ENCODE measurements at regions not wholly inside any gene's neighbourhood (a gene's known extent, or its start where the extent isn't known, plus 50 kb on each side); places are given as distances from the start of the nearest gene placed in this dataset.

- DNase-seq (ENCODE audit: extremely low spot score) = no peak
- Histone ChIP-seq H3K27ac (ENCODE audit: low read depth) (no peak overlapping the region), H3K4me1 (ENCODE audit: insufficient read depth) (no peaks in the 10 kb centered on the region), H3K4me3 (ENCODE audit: low read depth, low read length) (no peak overlapping the region), H3K36me3 (ENCODE audit: insufficient read depth) (no peaks in the 10 kb centered on the region)
- WGBS = 88% methylated on average over 2 of the region's 2 CpGs
These were observed 100.1 kb downstream of the ATP23 start for GRCh38 chr12:58041441-58041840.

- H3K4me3 ChIP-seq (ENCODE audit: low read depth, low read length) = no peak overlapping the region
- H3K27ac ChIP-seq (ENCODE audit: low read depth) = no peak overlapping the region
- no peaks in the 10 kb centered on the region for H3K4me1 ChIP-seq (ENCODE audit: insufficient read depth)
- no peak for DNase-seq (ENCODE audit: extremely low spot score)
- no peaks in the 10 kb centered on the region for H3K36me3 ChIP-seq (ENCODE audit: insufficient read depth)
These were observed 103.6 kb downstream of the ATP23 start for GRCh38 chr12:58044966-58045365.

- 73% methylated on average over 1 of the region's 1 CpG for WGBS
These were observed 104.9 kb downstream of the ATP23 start for GRCh38 chr12:58046271-58046670.

GRCh38 chr12:58051378-58051777, 110.0 kb downstream of the ATP23 start:
- no peak for DNase-seq (ENCODE audit: extremely low spot score)
- H3K4me3 ChIP-seq (ENCODE audit: low read depth, low read length) = no peak overlapping the region
- WGBS = 0% methylated on average over 1 of the region's 1 CpG
- H3K4me1 ChIP-seq (ENCODE audit: insufficient read depth) = no peaks in the 10 kb centered on the region
- no peaks in the 10 kb centered on the region for H3K36me3 ChIP-seq (ENCODE audit: insufficient read depth)
- no peak overlapping the region for H3K27ac ChIP-seq (ENCODE audit: low read depth)

More at GRCh38 chr12:58046271-58046670, 104.9 kb downstream of the ATP23 start:
- Histone ChIP-seq H3K27ac (ENCODE audit: low read depth) (no peak overlapping the region), H3K36me3 (ENCODE audit: insufficient read depth) (no peaks in the 10 kb centered on the region), H3K4me1 (ENCODE audit: insufficient read depth) (no peaks in the 10 kb centered on the region), H3K4me3 (ENCODE audit: low read depth, low read length) (no peak overlapping the region)
- no peak for DNase-seq (ENCODE audit: extremely low spot score)

- Histone ChIP-seq H3K36me3 (ENCODE audit: insufficient read depth) (no peaks in the 10 kb centered on the region), H3K27ac (ENCODE audit: low read depth) (no peak overlapping the region), H3K4me1 (ENCODE audit: insufficient read depth) (no peaks in the 10 kb centered on the region), H3K4me3 (ENCODE audit: low read depth, low read length) (no peak overlapping the region)
- 94% methylated on average over 1 of the region's 1 CpG for WGBS
- DNase-seq (ENCODE audit: extremely low spot score) = no peak
These were observed 123.3 kb downstream of the ATP23 start for GRCh38 chr12:58064666-58065065.

- no peak overlapping the region for H3K27ac ChIP-seq (ENCODE audit: low read depth)
- no peaks in the 10 kb centered on the region for H3K36me3 ChIP-seq (ENCODE audit: insufficient read depth)
- DNase-seq (ENCODE audit: extremely low spot score) = no peak
- no peaks in the 10 kb centered on the region for H3K4me1 ChIP-seq (ENCODE audit: insufficient read depth)
- H3K4me3 ChIP-seq (ENCODE audit: low read depth, low read length) = no peak overlapping the region
These were observed 124.9 kb downstream of the ATP23 start for GRCh38 chr12:58066296-58066695.

GRCh38 chr12:58067610-58068387, 126.4 kb downstream of the ATP23 start:
- Histone ChIP-seq H3K36me3 (ENCODE audit: insufficient read depth) (no peaks in the 10 kb centered on the region), H3K4me1 (ENCODE audit: insufficient read depth) (no peaks in the 10 kb centered on the region), H3K4me3 (ENCODE audit: low read depth, low read length) (no peak overlapping the region), H3K27ac (ENCODE audit: low read depth) (no peak overlapping the region)
- DNase-seq (ENCODE audit: extremely low spot score) = no peak
- WGBS = 0% methylated on average over 1 of the region's 1 CpG

- no peak for DNase-seq (ENCODE audit: extremely low spot score)
- Histone ChIP-seq H3K4me3 (ENCODE audit: low read depth, low read length) (no peak overlapping the region), H3K36me3 (ENCODE audit: insufficient read depth) (no peaks in the 10 kb centered on the region), H3K4me1 (ENCODE audit: insufficient read depth) (no peaks in the 10 kb centered on the region), H3K27ac (ENCODE audit: low read depth) (no peak overlapping the region)
These were observed 127.3 kb downstream of the ATP23 start for GRCh38 chr12:58068706-58069105.

- WGBS = 86% methylated on average over 2 of the region's 2 CpGs
- no peak for DNase-seq (ENCODE audit: extremely low spot score)
- no peak overlapping the region for H3K27ac ChIP-seq (ENCODE audit: low read depth)
These were observed 128.0 kb downstream of the ATP23 start for GRCh38 chr12:58069268-58069963.

GRCh38 chr12:58071994-58072393, 130.6 kb downstream of the ATP23 start:
- no peak overlapping the region for H3K27ac ChIP-seq (ENCODE audit: low read depth)
- H3K36me3 ChIP-seq (ENCODE audit: insufficient read depth) = no peaks in the 10 kb centered on the region
- no peaks in the 10 kb centered on the region for H3K4me1 ChIP-seq (ENCODE audit: insufficient read depth)
- H3K4me3 ChIP-seq (ENCODE audit: low read depth, low read length) = no peak overlapping the region
- no peak for DNase-seq (ENCODE audit: extremely low spot score)
- 92% methylated on average over 2 of the region's 2 CpGs for WGBS

More at GRCh38 chr12:58069268-58069963, 128.0 kb downstream of the ATP23 start:
- no peaks in the 10 kb centered on the region for H3K36me3 ChIP-seq (ENCODE audit: insufficient read depth)
- no peak overlapping the region for H3K4me3 ChIP-seq (ENCODE audit: low read depth, low read length)
- no peaks in the 10 kb centered on the region for H3K4me1 ChIP-seq (ENCODE audit: insufficient read depth)

- WGBS = 100% methylated on average over 1 of the region's 1 CpG
- Histone ChIP-seq H3K4me1 (ENCODE audit: insufficient read depth) (no peaks in the 10 kb centered on the region), H3K4me3 (ENCODE audit: low read depth, low read length) (no peak overlapping the region), H3K36me3 (ENCODE audit: insufficient read depth) (no peaks in the 10 kb centered on the region), H3K27ac (ENCODE audit: low read depth) (no peak overlapping the region)
- no peak for DNase-seq (ENCODE audit: extremely low spot score)
These were observed 132.9 kb downstream of the ATP23 start for GRCh38 chr12:58074259-58074658.

GRCh38 chr12:58079806-58080205, 138.4 kb downstream of the ATP23 start:
- no peak for DNase-seq (ENCODE audit: extremely low spot score)
- Histone ChIP-seq H3K27ac (ENCODE audit: low read depth) (no peak overlapping the region), H3K4me1 (ENCODE audit: insufficient read depth) (no peaks in the 10 kb centered on the region), H3K4me3 (ENCODE audit: low read depth, low read length) (no peak overlapping the region), H3K36me3 (ENCODE audit: insufficient read depth) (no peaks in the 10 kb centered on the region)
- WGBS = 72% methylated on average over 1 of the region's 1 CpG

GRCh38 chr12:58081488-58081887, 140.1 kb downstream of the ATP23 start:
- Histone ChIP-seq H3K27ac (ENCODE audit: low read depth) (no peak overlapping the region), H3K36me3 (ENCODE audit: insufficient read depth) (no peaks in the 10 kb centered on the region), H3K4me3 (ENCODE audit: low read depth, low read length) (no peak overlapping the region), H3K4me1 (ENCODE audit: insufficient read depth) (no peaks in the 10 kb centered on the region)
- DNase-seq (ENCODE audit: extremely low spot score) = no peak
- 0% methylated on average over 1 of the region's 1 CpG for WGBS

GRCh38 chr12:58082996-58083395, 141.6 kb downstream of the ATP23 start:
- H3K4me3 ChIP-seq (ENCODE audit: low read depth, low read length) = no peak overlapping the region
- no peak for DNase-seq (ENCODE audit: extremely low spot score)
- no peaks in the 10 kb centered on the region for H3K4me1 ChIP-seq (ENCODE audit: insufficient read depth)
- no peak overlapping the region for H3K27ac ChIP-seq (ENCODE audit: low read depth)
- 78% methylated on average over 2 of the region's 2 CpGs for WGBS
- no peaks in the 10 kb centered on the region for H3K36me3 ChIP-seq (ENCODE audit: insufficient read depth)

Measured in urinary bladder (tissue), 3 donors.